GM12874 (cell line): ENCODE measurements at regions not wholly inside any gene's neighbourhood (a gene's known extent, or its start where the extent isn't known, plus 50 kb on each side); places are given as distances from the start of the nearest gene placed in this dataset.

Experiments
- CTCF ChIP-seq: IDR thresholded peaks from 2 replicates; pipeline ENCODE4 v1.5.1; 2011; ENCODE audit warnings: low read depth, mild to moderate bottlenecking, control low read depth, low read length, moderate library complexity; ENCODE audit not compliant: insufficient read depth

GRCh38 chr4:13940921-13941320 is 313.4 kb upstream of the BOD1L1 start:
- TF ChIP-seq CTCF = no peak

GRCh38 chr4:13942977-13943376 is 315.5 kb upstream of the BOD1L1 start:
- TF ChIP-seq CTCF = no peak

- no peak for TF ChIP-seq CTCF
Observed at GRCh38 chr4:13944095-13944511, 316.6 kb upstream of the BOD1L1 start.

- no peak for TF ChIP-seq CTCF
Observed at GRCh38 chr4:13947921-13948320, 320.4 kb upstream of the BOD1L1 start.

- no peak for TF ChIP-seq CTCF
Observed at GRCh38 chr4:13950491-13950890, 323.0 kb upstream of the BOD1L1 start.

GRCh38 chr4:13953083-13953482 is 325.6 kb upstream of the BOD1L1 start:
- TF ChIP-seq CTCF = no peak

GRCh38 chr4:13955551-13955950 is 328.0 kb upstream of the BOD1L1 start:
- TF ChIP-seq CTCF = no peak

GRCh38 chr4:13956947-13957346 is 329.4 kb upstream of the BOD1L1 start:
- TF ChIP-seq CTCF = no peak
